GM23248 (cell line): ENCODE measurements at regions not wholly inside any gene's neighbourhood (a gene's known extent, or its start where the extent isn't known, plus 50 kb on each side); places are given as distances from the start of the nearest gene placed in this dataset.

Experiments
- EZH2 ChIP-seq: fragments of 200-600 bp; sonication (generic); IDR thresholded peaks from 2 replicates; pipeline ENCODE4 v1.6.1; 2018; ENCODE audit warnings: antibody characterized with exemption, mild to moderate bottlenecking; ENCODE audit not compliant: insufficient read depth, poor library complexity, severe bottlenecking
- EZH2phosphoT487 ChIP-seq: fragments of 200-600 bp; sonication (generic); IDR thresholded peaks from 2 replicates; pipeline ENCODE4 v1.6.1; 2018; ENCODE audit warnings: antibody characterized with exemption, moderate library complexity, mild to moderate bottlenecking, low read depth; ENCODE audit not compliant: insufficient read depth

DNA sequence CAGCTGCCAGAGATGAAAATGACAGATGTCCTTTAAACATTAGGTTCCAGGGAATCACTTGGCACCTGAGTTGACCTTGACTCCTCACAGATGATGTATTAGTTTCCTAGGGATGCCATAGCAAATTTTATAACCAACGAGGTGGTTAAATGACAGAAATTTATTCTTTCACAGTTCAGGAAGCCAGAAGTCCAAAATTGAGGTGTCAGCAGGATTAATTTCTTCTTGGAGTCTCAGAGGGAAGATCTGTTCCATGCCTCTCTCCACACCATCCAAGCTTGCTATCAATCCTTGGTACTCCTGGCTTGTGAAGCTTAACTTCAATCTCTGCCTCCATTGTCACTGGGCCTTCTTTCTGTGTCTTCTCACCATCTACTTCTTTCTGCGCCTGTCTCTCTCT lies 249.7 kb upstream of the BTG1 start:
- TF ChIP-seq EZH2: no peak
- no peak for TF ChIP-seq EZH2phosphoT487
